NCI-H2196 (cell line): ENCODE measurements at regions not wholly inside any gene's neighbourhood (a gene's known extent, or its start where the extent isn't known, plus 50 kb on each side); places are given as distances from the start of the nearest gene placed in this dataset.

ENCODE experiments used
- DNase-seq: peaks from one replicate; lab custom pipeline; 2025; ENCODE audit not compliant: unreplicated experiment; lab: John Stamatoyannopoulos, UW

DNA sequence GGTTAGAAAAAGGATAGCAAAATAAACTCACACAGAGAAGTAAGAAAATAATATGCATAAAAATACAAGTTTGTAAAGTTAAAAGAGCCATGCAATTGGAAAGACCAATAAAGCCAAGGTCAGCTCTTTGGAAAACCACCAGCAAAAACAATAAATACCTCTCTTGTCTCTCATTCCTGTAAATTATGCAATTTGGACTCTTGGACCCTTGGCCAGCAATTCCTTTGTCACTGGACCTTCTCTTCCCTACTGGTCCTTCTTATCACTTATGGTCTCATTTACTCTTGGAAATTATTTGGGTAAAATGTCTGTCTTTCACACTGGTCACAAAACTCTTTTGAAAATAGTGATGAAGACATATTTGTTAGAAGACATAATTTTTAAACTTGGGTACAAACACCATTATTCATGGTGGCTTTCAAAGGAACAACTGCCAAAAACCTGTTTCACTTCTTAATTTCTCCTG lies 379.5 kb downstream of the TMEM232 start:
- DNase-seq: no peak

DNA sequence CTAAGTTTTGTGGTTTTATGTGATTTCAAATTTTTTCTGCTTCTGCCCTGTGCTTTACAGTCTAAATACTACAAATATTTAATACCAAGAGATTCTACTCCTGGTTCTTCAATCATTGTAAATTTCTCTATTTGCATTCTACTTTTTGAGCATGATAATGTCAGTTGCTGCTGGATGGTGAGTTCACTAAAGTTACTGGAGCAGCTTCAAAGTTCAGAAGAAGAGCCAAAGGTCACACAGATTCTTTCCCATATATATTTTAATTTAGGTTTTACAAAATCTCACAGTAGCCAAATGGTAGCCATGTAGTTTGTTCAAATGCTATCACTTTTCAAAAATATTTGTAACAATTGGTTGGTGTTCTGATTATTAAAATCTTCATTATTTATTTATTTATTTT lies 378.7 kb downstream of the TMEM232 start:
- no peak for DNase-seq

DNA sequence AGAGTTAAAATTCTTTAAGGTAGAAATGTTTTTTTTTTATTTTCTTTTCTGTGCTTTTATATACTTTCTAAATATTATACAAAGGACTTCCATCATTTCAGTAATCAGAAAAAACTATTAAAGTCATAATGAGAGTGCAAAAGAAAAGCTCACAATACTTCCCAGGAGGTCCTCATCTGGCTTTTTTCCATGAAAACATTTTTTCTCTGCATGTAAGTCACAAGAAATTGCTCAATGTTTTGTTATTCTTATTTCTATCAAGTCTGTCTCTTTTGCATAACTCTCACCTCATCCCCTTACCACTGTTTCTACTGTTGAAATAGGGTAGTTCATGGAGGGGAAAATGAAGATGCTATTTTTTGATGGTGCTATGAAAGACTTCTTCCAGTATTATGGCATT lies 375.0 kb downstream of the TMEM232 start:
- DNase-seq: no peak

DNA sequence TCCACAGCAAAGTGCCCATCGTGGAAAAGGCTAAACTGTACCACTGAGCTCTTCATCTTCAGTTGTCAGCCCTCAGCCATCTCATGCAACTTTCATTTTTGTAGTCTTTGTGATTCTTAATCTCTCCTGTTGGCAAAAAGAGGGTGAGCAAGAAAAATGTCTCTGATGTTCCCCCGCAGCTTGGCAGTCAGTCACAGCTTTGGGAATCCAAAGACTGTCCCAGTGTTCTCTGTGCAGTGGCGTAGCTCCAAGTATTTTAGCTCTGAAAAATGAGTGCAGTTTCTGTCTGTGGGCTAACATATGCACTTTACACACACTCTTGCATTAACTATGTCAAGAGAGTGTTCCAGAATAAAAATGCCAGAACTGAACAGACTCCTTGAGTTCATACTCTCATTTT lies 372.2 kb downstream of the TMEM232 start:
- no peak for DNase-seq

DNA sequence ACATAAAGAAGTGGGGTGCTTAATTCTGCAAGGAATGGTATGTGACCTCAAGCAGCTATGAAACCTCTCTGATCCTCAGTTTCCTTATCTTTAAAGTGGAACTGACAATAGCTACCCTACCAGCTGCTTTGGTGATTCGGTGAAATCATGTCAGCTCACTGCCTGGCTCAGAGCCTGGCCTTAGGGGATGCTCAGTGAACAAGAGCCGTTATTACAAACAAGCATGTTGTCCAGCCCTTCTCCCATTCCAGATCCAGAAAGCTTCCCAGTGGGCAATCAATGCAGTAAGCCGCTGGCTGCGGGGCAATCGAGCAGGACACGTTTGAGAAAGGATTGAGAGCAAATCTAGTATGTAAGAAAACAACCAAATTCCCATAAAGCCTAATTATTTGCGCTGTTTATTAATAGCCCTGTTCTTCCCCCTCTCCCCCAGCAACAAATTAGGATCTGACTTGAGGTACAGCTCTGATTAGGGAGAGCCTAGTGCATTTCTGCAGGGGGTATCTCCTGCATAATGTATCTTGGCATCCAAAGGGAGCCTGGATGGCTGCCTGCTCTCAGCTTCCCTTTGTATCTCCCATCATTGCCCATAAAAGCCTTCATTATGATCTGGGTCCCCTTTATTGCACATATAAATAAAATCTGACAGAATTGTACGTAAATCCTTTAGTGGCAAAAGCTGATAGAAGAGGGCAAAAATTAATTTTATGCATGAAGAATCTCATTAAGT lies 371.4 kb downstream of the TMEM232 start:
- no peak for DNase-seq

DNA sequence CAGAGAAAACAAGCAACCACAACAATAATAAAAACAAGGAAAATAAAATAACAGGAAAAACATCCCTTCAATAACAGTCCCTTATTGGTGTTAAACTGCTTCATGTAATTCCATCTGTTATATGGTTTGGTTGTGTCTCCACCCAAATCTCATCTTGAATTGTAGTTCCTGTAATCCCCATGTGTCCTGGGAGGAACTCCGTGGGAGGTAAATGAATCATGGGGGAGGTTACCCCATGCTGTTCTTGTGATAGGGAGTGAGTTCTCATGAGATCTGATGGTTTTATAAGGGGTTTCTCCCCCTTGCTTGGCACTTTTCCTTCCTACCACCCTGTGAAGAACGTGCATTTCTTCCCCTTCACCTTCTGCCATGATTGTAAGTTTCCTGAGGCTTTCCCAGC lies 369.8 kb downstream of the TMEM232 start:
- DNase-seq: no peak

DNA sequence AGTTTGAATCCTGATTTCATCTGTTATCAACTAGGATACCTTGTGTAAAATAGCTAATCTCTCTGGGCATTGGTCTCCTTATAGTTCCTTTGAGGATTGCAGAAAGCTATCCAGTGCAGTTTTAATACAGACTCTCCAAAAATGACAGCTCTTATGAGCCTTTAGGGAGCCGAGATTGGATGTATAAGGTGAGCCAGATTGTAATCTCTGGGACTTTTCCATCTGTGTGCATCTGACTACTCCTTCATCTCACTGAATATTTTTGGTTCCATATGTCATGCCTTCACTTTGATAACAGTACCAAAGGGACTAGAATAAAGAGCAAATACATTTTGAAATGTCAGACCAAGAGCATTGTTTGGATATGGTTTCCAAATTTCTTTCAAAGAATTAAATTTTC lies 367.2 kb downstream of the TMEM232 start:
- no peak for DNase-seq

DNA sequence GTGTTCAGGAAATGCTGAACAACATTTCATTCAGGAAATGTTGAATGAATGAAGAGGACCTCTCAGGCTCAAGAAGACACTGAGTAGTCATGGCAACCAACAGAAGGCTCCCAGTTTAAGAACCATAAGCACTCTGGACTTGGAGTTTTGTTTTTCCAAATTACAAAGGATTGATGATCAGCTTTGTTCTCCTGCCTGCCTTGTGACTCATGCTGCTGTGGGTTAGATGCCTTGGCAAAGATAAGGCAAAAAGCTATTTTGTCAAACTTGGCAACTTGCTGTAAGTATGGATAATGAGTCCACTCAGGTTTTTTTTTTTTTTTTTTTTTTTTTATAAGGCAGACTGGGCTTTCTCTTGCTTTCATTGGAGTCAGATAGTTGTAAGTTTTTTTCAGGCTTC lies 365.0 kb downstream of the TMEM232 start:
- no peak for DNase-seq

DNA sequence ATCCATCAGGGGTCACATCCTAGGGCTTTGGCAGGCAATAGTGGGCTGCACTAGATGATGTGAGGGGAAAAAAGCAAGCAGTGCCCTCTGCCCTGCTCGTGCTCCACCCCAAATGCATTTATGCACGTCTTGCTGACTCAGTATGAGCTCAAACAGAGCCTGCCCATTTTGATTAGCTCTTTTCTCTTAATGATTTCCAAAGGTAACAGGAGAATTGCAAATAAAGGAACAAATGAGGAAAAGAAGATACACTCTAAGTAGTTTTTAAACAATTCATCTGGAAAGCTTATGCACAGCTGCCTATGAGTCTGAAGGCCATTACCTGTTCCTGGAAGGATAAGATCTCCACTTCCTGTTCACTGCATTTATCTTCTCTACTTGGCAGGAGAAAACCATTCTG lies 364.2 kb downstream of the TMEM232 start:
- no peak for DNase-seq

DNA sequence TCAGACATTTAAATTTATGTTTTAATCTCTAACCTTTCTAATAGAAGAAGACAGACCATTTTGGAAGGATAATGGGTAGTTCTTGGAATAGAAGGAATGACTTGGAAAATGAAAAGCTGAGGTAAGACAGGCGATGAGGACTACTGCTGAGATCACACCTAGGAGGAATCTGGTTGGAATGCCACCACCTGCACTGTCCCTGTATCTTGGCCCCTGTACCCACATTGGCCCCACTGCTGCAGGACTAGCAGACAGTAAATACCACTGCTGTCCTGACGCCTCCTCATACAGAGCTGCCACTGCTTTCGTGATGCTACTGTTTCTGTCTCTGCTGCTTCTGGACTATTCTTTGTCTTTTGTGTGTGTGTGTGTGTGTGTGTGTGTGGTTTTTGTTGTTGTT lies 359.8 kb downstream of the TMEM232 start:
- DNase-seq: no peak
